GM18858 (cell line): ENCODE measurements at regions not wholly inside any gene's neighbourhood (a gene's known extent, or its start where the extent isn't known, plus 50 kb on each side); places are given as distances from the start of the nearest gene placed in this dataset.

Source experiments
- ATAC-seq: cut with Tn5 transposase; IDR thresholded peaks from one replicate; pipeline ENCODE4 v1.9.1; 2021; ENCODE audit not compliant: unreplicated experiment

DNA sequence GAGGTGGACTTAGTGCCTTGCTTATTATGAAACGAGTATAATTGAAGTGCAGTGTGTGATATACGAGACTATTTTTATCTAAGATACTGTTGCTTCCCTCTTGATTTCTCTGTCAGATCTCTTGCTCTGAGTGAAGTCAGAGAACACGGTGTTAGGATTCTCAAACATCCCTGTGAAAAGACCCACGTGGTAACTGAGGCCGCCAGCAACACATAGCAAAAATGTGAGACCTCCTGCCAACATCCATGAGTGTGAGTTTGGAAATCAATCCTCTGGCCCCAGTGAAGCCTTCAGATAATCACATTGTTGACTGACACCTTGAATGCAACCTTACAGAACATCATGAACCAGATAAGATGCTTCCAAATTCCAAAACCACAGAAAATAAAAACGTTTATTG is 954.4 kb downstream of the FAT4 start:
- no peak for ATAC-seq

- no peak for ATAC-seq
Observed at GRCh38 chr4:126271292-126271691, 956.5 kb downstream of the FAT4 start.

GRCh38 chr4:126273746-126274145 is 959.0 kb downstream of the FAT4 start:
- ATAC-seq: no peak

- no peak for ATAC-seq
Observed at GRCh38 chr4:126291886-126292285, 977.1 kb downstream of the FAT4 start.

- no peak for ATAC-seq
Observed at GRCh38 chr4:126298271-126298670, 983.5 kb downstream of the FAT4 start.

- ATAC-seq: no peak
Observed at GRCh38 chr4:126306152-126306869, 991.6 kb downstream of the FAT4 start.

- ATAC-seq: no peak
Observed at GRCh38 chr4:126318376-126318775, 1003.6 kb downstream of the FAT4 start.

GRCh38 chr4:126328914-126329313 is 1014.2 kb downstream of the FAT4 start:
- ATAC-seq: no peak

DNA sequence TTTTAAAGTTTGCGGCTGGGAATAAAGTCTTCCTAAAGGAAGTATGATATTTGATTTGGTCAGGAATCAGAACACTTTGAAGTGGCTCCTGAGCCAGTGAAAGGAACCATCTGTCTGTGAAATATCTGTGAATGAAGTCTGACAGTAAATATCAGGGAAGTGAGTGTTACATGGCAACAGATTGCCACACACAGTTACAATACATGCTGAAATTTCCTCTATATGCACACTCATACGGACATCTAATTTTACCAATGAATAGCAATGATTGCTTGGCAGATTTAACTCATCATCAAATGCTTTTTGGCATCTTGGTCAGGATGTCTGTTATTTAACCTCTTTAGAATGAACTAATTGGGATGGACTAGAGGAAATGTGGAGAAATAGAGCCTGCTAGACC is 1023.8 kb downstream of the FAT4 start:
- ATAC-seq: no peak

DNA sequence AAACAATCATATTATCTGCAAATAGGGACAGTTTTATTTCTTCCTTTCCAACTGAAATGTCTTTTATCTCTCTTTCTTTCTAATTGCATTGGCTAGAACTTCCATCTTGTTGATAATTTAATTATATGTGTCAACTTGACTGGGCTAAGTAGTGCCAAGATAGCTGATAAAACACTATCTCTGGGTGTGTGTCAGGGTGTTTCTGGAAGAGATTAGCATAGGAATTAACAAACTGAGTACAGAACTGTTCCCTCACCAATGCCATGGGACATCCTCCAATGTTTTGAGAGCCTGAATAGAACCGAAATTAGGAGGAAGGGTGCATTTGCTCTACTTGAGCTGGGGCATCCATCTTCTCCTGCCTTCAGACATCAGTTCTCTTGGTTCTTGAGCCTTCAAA is 1027.2 kb downstream of the FAT4 start:
- no peak for ATAC-seq

DNA sequence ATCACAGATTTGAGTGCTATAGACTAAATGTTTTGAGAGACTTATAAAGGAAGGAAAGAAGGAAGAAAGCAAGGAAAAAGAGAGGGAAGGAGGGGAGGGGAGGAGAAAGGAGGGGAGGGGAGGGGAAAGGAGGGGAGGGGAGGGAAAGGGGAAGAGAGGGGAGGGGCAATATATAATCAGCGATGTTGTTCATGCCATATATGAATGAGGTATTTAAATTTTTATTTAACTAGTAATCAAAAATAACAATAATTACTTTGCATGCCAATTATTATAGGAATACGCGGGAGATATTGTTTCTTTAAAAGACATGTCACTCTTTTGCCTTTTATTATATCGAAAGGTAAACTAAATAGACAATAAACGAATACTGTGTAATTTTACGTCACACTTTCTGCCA is 1029.7 kb downstream of the FAT4 start:
- no peak for ATAC-seq

DNA sequence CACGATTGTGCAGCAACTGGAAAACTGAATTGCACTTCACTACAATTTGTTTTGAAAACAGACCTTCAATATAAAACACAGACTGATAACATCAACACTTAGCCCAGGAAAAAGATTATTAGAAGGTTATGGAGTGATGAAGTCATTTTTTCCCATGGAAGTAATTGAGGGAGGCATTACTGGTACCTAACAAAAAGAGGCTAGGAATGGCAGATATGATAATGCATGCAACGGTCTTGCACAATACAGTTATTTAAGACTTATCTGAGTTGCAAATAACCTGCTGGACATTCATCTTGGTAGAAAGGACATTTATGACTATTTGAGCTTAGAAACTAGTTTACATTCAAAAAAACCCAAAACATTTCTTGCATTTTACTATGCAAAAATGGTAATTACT is 1031.9 kb downstream of the FAT4 start:
- no peak for ATAC-seq

- no peak for ATAC-seq
Observed at GRCh38 chr4:126354784-126355183, 1040.0 kb downstream of the FAT4 start.

GRCh38 chr4:126358041-126358440 is 1043.3 kb downstream of the FAT4 start:
- ATAC-seq: no peak

- ATAC-seq: no peak
Observed at GRCh38 chr4:126361287-126361686, 1046.5 kb downstream of the FAT4 start.

DNA sequence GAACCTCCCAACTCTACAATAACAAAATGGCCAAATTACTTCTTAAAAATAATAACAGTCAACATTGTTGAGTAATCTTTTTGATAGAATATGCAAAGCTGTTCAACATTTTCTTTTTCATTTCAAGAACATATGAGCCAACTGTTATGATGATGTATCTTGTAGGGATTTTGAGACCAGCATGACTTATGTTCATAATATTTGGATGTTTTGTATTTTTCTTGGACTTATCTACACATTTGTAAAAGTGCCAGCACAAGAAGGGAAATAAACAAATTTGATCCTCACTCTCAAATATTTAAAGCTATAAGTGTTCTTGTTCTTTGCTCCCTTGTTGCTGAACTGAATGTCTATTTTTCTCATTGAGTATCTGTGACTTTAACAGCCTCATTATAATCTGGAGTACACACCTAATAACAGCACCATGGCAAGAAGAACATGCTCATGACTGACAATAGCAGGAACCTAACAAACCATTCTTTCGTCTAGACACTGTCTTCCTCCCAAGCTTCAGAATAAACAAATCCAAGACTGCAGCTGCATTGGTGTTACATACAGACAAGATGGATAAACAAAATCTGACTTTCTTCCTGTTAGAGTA is 1049.7 kb downstream of the FAT4 start:
- ATAC-seq: no peak

DNA sequence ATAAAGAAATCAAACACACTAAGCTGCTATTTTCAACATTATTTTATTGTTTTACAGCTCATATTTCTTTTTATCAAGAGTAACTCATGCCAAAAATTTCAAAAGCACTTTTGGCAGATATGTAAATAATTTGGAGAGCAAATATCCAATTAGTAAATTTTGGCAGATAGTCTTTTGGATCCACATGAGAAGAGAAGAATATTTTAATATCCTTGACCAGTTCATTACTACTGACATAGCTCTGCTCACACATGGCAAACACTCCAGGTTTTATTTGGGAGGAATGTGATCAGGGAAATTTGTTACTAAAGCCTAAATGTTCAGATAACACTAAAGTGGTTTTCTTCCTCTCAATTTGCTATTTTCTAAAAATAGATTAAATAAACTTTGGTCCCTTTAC is 1054.3 kb downstream of the FAT4 start:
- ATAC-seq: no peak

DNA sequence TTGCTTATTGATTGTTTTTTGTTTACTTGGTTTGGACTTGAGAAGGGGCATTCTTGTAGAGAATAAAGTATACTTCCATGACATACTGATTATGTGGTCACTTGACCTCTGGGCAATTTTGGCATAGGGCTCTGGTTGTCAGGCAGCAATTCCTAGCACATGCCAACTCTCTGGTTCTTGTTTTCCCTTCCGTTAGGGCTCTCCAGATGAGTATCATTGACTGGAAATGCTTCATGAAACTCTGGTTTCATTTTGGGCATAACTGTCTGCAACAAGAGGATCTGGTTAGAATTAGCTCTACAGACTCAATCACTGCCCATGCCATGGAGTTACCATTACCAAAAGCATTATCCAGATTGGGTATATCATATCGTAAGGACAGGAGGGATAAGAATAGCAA is 1057.9 kb downstream of the FAT4 start:
- ATAC-seq: no peak

DNA sequence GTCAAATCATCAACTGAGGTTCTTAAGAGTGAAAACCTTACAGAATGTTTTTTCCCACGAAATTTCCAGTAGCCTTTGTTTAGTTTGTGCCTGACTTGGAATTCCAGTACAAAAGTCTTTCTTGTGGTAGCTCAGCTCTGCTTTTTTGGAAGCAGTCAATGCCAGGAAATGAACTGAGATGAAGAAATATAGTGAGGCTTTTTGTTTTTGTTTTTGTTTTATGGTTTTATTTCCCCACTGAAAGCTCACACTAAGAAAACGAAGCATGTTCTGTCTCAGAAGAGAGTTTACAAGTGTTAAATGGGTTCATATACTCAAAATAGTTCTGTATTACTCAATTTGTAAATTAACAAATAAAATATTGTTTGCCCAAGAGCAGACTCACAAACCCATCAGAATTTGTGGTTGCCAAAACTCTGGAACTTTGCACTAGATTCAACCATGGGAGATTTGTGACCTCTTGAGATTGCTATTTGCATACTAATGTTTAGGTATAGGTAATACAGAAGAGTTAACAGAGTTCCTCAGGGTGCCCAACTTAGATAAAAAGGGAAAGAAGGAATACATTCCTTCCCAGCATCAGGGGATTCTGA is 1060.8 kb downstream of the FAT4 start:
- no peak for ATAC-seq

DNA sequence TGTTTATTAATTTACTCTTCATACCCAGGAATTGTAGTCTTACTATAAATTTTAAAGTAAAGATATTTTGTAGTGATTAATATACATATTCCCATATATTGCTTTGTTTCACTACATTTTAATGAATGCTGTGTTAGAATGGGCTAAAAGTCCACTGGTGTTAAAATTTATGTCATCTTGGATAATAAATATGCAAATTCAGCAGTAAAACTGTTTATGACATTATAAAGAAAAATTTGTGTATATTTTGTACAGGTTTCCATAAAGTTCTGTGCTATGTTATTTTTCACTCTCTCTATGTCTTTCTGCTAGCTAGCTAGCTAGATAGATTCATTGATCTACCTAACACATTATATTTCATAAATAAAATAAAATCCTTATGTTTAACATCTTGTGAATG is 1071.2 kb downstream of the FAT4 start:
- ATAC-seq: no peak

DNA sequence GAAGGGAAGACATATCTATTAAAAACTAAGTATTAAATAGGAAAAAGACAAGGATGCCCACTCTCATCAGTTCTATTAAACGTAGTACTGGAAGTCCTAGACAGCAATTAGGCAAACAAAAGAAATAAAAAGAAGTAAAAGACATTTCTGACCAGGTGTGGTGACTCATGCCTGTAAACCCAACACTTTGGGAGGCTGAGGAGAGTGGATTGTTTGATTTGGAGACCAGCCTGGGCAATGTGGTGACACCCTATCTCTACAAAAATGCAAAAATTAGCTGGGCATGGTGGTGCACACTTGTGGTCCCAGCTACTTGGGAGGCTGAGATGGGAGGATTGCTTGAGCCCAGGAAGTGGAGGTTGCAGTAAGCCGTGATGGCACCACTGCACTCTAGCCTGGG is 1071.8 kb downstream of the FAT4 start:
- ATAC-seq: no peak

DNA sequence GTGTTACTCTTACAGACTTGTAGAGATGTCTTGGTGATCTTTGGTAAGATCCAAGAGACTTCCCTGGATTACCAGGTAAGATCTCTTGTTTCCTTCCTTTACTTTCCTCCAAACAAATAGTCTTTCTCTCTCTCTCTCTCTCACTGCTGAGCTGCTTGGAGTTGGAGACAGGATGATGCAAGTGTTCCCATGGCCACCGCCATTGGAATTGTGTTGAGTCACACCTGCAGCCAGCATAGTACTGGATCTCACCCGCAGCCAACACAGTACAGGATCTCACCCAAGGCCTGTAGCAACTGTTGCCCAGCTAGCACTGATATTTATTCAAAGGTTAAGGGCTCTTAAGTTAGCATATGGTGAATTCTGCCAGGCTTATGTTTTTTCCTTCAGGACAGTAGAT is 1080.9 kb downstream of the FAT4 start:
- ATAC-seq: no peak

DNA sequence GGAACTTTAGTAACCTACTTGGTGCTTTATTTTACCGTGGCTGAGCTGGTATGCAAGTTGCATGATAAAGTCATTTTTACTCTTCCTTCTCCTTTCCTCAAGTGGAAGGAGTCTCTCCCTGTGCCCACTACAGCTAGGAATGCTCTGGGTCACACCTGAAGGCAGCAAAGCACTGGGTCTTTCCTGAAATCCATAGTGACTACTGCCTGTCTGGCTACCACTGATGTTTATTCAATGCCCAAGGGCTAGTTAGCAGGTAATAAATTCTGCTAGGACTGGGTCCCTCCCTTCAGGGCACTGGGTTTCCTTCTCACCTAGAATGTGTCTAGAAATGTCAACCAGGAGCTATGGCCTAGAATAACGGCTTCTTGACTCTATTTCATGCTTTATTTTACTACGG is 1081.4 kb downstream of the FAT4 start:
- no peak for ATAC-seq
